HG02798 (cell line): ENCODE measurements at regions not wholly inside any gene's neighbourhood (a gene's known extent, or its start where the extent isn't known, plus 50 kb on each side); places are given as distances from the start of the nearest gene placed in this dataset.

ENCODE experiments used
- ATAC-seq: cut with Tn5 transposase; IDR thresholded peaks from one replicate; pipeline ENCODE4 v1.9.1; 2021; ENCODE audit warnings: mild to moderate bottlenecking; ENCODE audit not compliant: unreplicated experiment, poor library complexity

GRCh38 chr9:89554307-89555035 lies 50.3 kb upstream of the GADD45G start:
- ATAC-seq, result no peak

GRCh38 chr9:89553451-89554010 lies 51.3 kb upstream of the GADD45G start:
- no peak for ATAC-seq

- no peak for ATAC-seq
Measured at GRCh38 chr9:89550346-89550927, 52.5 kb upstream of the SEMA4D start.

GRCh38 chr9:89549031-89549644 lies 51.2 kb upstream of the SEMA4D start:
- ATAC-seq, result peak; percentile 86

GRCh38 chr9:89548071-89548638 lies 50.2 kb upstream of the SEMA4D start:
- no peak for ATAC-seq
